Left lung (tissue), 4 donors: ENCODE measurements at regions not wholly inside any gene's neighbourhood (a gene's known extent, or its start where the extent isn't known, plus 50 kb on each side); places are given as distances from the start of the nearest gene placed in this dataset.

Experiments used
- ATAC-seq: fragments of 200-7000 bp; cut with Tn5 transposase; one replicate; pipeline ENCODE4 v1.9.1; 2020; ENCODE audit warnings: moderate library complexity
- DNase-seq, 4 donors: peaks; one replicate each; pipeline ENCODE4 v3.0.0-alpha.2; 2013 to 2020
- H3K27ac ChIP-seq, 2 donors: fragments of 200-600 bp; sonication (generic) in 1 of 2; one replicate each; pipeline versions ENCODE4 v1.5.0 to v1.8.0; 2020 to 2021
- H3K27me3 ChIP-seq, 2 donors: fragments of 200-600 bp; sonication (generic) in 1 of 2; one replicate each; pipeline versions ENCODE4 v1.5.0 to v1.8.0; 2020 to 2021
- H3K36me3 ChIP-seq, 2 donors: fragments of 200-600 bp; sonication (generic) in 1 of 2; one replicate each; pipeline versions ENCODE4 v1.5.0 to v1.8.0; 2020 to 2021
- H3K4me1 ChIP-seq, 2 donors: fragments of 200-600 bp; one replicate each; pipeline ENCODE4 v1.8.0; 2021
- H3K4me3 ChIP-seq, 2 donors: fragments of 200-600 bp; sonication (generic) in 1 of 2; one replicate each; pipeline versions ENCODE4 v1.5.0 to v1.8.0; 2020 to 2021; ENCODE audit warnings: mild to moderate bottlenecking in 1 of 2
- H3K9me3 ChIP-seq, 2 donors: fragments of 200-600 bp; sonication (generic) in 1 of 2; one replicate each; pipeline versions ENCODE4 v1.5.0 to v1.8.0; 2020 to 2021
- CTCF ChIP-seq, 2 donors: fragments of 200-600 bp; sonication (generic) in 1 of 2; IDR thresholded peaks; one replicate each; pipeline versions ENCODE4 v1.5.0 to v1.8.0; 2021; ENCODE audit warnings: antibody characterized with exemption in 2 of 2
- intact Hi-C, 2 donors: fragments of 100-400 bp; cut with DNase I; formaldehyde crosslinking; loops; one replicate each; pipeline versions ENCODE4 v1.11.2 to v1.14.2; 2022
- donor health status: DM: no; HTN: yes; CAD: no.
- donor health status: DM: no; HTN: no; CAD: no.

- no peak for TF ChIP-seq CTCF (IDR thresholded peaks at IDR 0.05)
- intact Hi-C loops: no loop called here
- DNase-seq (no peak), ATAC-seq (no peak)
- Histone ChIP-seq H3K27me3 (no peaks in the 10 kb centered on the region), H3K36me3 (no peaks in the 10 kb centered on the region), H3K4me1 (peaks cover 0 to 52% of the 10 kb centered on the region in 2 donors), H3K27ac (peak overlapping the region; percentile 67 to 91), H3K4me3 (no peak overlapping the region), H3K9me3 (no peaks in the 10 kb centered on the region)
These were observed 56.7 kb upstream of the SGK1 start for GRCh38 chr6:134374491-134375219.

GRCh38 chr6:134373993-134374392 lies 56.1 kb upstream of the SGK1 start:
- H3K27ac ChIP-seq: peak overlapping the region; percentile 67 to 91
- no peaks in the 10 kb centered on the region for H3K36me3 ChIP-seq
- DNase-seq: no peak
- H3K27me3 ChIP-seq: no peaks in the 10 kb centered on the region
- no peak for ATAC-seq
- intact Hi-C loops: no loop called here
- H3K4me3 ChIP-seq: no peak overlapping the region
- H3K4me1 ChIP-seq: peaks cover 0 to 46% of the 10 kb centered on the region in 2 donors
- no peaks in the 10 kb centered on the region for H3K9me3 ChIP-seq
- TF ChIP-seq CTCF (IDR thresholded peaks at IDR 0.05): no peak

GRCh38 chr6:134373282-134373922 lies 55.5 kb upstream of the SGK1 start:
- H3K4me3 ChIP-seq: no peak overlapping the region
- no peaks in the 10 kb centered on the region for H3K27me3 ChIP-seq
- peak in 2 of 4 donors; percentile 23 to 79 for DNase-seq
- H3K9me3 ChIP-seq: no peaks in the 10 kb centered on the region
- no peak for TF ChIP-seq CTCF (IDR thresholded peaks at IDR 0.05)
- peaks cover 0 to 46% of the 10 kb centered on the region in 2 donors for H3K4me1 ChIP-seq
- H3K36me3 ChIP-seq: no peaks in the 10 kb centered on the region
- intact Hi-C loops: no loop called here
- peak overlapping the region; percentile 67 to 91 for H3K27ac ChIP-seq
- ATAC-seq: peak; percentile 85

GRCh38 chr6:134372603-134373281 lies 54.8 kb upstream of the SGK1 start:
- intact Hi-C loops: no loop called here
- H3K4me1 ChIP-seq: peaks cover 0 to 46% of the 10 kb centered on the region in 2 donors
- no peaks in the 10 kb centered on the region for H3K27me3 ChIP-seq
- H3K9me3 ChIP-seq: no peaks in the 10 kb centered on the region
- DNase-seq: peak in 1 of 4 donors; percentile 61
- H3K4me3 ChIP-seq: no peak overlapping the region
- H3K36me3 ChIP-seq: no peaks in the 10 kb centered on the region
- peak; percentile 85 for ATAC-seq
- peak overlapping the region; percentile 67 to 91 for H3K27ac ChIP-seq
- TF ChIP-seq CTCF (IDR thresholded peaks at IDR 0.05): no peak

- ATAC-seq (no peak), DNase-seq (no peak)
- TF ChIP-seq CTCF (IDR thresholded peaks at IDR 0.05): no peak
- H3K4me1 ChIP-seq: peaks cover 0 to 21% of the 10 kb centered on the region in 2 donors
- no peaks in the 10 kb centered on the region for H3K9me3 ChIP-seq
- intact Hi-C loops: no loop called here
- H3K27ac ChIP-seq: no peak overlapping the region
- H3K4me3 ChIP-seq: no peak overlapping the region
- no peaks in the 10 kb centered on the region for H3K27me3 ChIP-seq
- no peaks in the 10 kb centered on the region for H3K36me3 ChIP-seq
These were observed 50.8 kb upstream of the SGK1 start for GRCh38 chr6:134368670-134369069.
